ENCODE measurements at regions not wholly inside any gene's neighbourhood (a gene's known extent, or its start where the extent isn't known, plus 50 kb on each side); places are given as distances from the start of the nearest gene placed in this dataset.

DNA sequence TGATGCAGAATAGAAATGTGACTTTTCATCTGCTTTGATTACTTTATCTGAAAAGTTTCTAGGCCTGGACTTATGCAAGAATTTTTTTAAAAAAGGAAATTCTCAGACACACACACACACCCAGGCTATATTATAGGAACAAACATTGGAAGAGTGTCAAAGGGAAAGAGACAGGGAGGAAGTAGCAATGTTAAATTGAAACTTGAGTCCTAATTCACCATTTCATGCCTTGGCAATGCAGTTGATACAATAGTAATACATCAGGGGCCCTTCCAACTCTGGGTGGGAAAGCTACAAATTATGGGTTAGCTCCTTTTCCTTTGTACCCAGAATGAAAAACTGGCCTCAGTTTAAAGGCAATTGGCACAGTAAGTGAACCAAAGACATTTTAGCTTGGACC, 258.0 kb upstream of the LYZL1 start:
- H3K4me3 Mint-ChIP-seq, result no peak overlapping the region
- H3K36me3 Mint-ChIP-seq (ENCODE audit: low read depth), result no peaks in the 10 kb centered on the region
- H3K4me1 Mint-ChIP-seq, result peaks cover 5% of the 10 kb centered on the region; the same call in 2 of the 3 replicates
- no peaks in the 10 kb centered on the region for H3K36me3 ChIP-seq (ENCODE audit: insufficient read depth)
- H2AFZ ChIP-seq, result no peak overlapping the region
- H3K4me3 ChIP-seq, result no peak overlapping the region
- H3K27ac ChIP-seq (ENCODE audit: low read depth), result no peak overlapping the region
- no peaks in the 10 kb centered on the region for H3K79me2 ChIP-seq (replicated peaks; ENCODE audit: insufficient read depth)
- H3K4me2 ChIP-seq, result no peak overlapping the region
- DNase-seq (ENCODE audit: low spot score), result no peak
- no peak for ATAC-seq
- H3K27me3 Mint-ChIP-seq (ENCODE audit: insufficient read depth, low read depth, poor library complexity), result peaks cover 11% of the 10 kb centered on the region
- H3K27me3 ChIP-seq (ENCODE audit: insufficient read depth), result no peaks in the 10 kb centered on the region
- no peaks in the 10 kb centered on the region for H4K20me1 ChIP-seq (replicated peaks; ENCODE audit: insufficient read depth)
- no peak overlapping the region for H3K27ac Mint-ChIP-seq
- no peak for TF ChIP-seq STAT1 (IDR thresholded peaks at IDR 0.05; ENCODE audit: unreplicated experiment)
- TF ChIP-seq EZH2 (IDR thresholded peaks at IDR 0.05; ENCODE audit: low read depth, unreplicated experiment), result no peak
- no peak for TF ChIP-seq CREB1 (CRISPR knock-in tag; IDR thresholded peaks at IDR 0.05; ENCODE audit: low read depth)
- 0 out of 2 replicates have a peak, but pooled peaks cover 4% of the 10 kb centered on the region for H3K4me1 ChIP-seq (ENCODE audit: insufficient read depth)
- H3K9me3 Mint-ChIP-seq, result no peaks in the 10 kb centered on the region
- H3F3A ChIP-seq (replicated peaks; ENCODE audit: low read depth), result no peaks in the 10 kb centered on the region
- no peaks in the 10 kb centered on the region for H3K9me2 ChIP-seq (ENCODE audit: insufficient read depth)

DNA sequence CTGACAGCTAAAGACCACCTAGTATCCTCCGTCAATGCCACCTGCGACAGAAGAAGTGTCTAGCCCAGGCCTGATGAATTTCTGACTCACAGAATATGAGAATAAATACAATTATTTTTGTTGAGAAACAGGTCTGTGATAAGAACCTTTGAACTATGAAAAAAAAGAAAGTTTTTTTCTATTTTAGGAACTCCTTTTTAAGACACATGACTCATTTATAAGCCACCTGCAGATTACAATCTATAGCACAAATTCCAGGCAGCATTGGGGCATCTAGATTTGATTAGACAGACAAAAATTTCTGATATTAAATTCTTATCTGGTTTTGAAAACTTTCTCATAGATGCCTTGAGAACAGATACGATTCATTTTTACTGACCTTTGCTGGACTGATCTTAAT, 256.7 kb upstream of the LYZL1 start:
- Histone ChIP-seq H3K9me2 (ENCODE audit: insufficient read depth) (no peaks in the 10 kb centered on the region), H3K27me3 (ENCODE audit: insufficient read depth) (no peaks in the 10 kb centered on the region), H3K79me2 (replicated peaks; ENCODE audit: insufficient read depth) (no peaks in the 10 kb centered on the region), H4K20me1 (replicated peaks; ENCODE audit: insufficient read depth) (no peaks in the 10 kb centered on the region), H3K4me2 (no peak overlapping the region), H3K36me3 (ENCODE audit: insufficient read depth) (no peaks in the 10 kb centered on the region), H2AFZ (no peak overlapping the region), H3K4me1 (ENCODE audit: insufficient read depth) (no peaks in the 10 kb centered on the region), H3K4me3 (no peak overlapping the region), H3F3A (replicated peaks; ENCODE audit: low read depth) (no peaks in the 10 kb centered on the region), H3K27ac (ENCODE audit: low read depth) (no peak overlapping the region)
- H3K4me1 Mint-ChIP-seq, result no peaks in the 10 kb centered on the region
- no peaks in the 10 kb centered on the region; the same call in 2 of the 3 replicates for H3K9me3 Mint-ChIP-seq
- H3K27me3 Mint-ChIP-seq (ENCODE audit: insufficient read depth, low read depth, poor library complexity), result peaks cover 6% of the 10 kb centered on the region
- H3K36me3 Mint-ChIP-seq (ENCODE audit: low read depth), result no peaks in the 10 kb centered on the region
- ATAC-seq (no peak), DNase-seq (ENCODE audit: low spot score) (no peak)
- H3K4me3 Mint-ChIP-seq, result no peak overlapping the region
- H3K27ac Mint-ChIP-seq, result no peak overlapping the region
- no peak for TF ChIP-seq JUNB (IDR thresholded peaks at IDR 0.05; ENCODE audit: unreplicated experiment)
- TF ChIP-seq, protein P1, sequence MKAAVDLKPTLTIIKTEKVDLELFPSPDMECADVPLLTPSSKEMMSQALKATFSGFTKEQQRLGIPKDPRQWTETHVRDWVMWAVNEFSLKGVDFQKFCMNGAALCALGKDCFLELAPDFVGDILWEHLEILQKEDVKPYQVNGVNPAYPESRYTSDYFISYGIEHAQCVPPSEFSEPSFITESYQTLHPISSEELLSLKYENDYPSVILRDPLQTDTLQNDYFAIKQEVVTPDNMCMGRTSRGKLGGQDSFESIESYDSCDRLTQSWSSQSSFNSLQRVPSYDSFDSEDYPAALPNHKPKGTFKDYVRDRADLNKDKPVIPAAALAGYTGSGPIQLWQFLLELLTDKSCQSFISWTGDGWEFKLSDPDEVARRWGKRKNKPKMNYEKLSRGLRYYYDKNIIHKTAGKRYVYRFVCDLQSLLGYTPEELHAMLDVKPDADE (IDR thresholded peaks at IDR 0.05), result no peak
- no peak for TF ChIP-seq EZH2phosphoT487 (IDR thresholded peaks at IDR 0.05; ENCODE audit: unreplicated experiment)
- no peak for TF ChIP-seq CTCF (conservative IDR thresholded peaks at IDR 0.05; ENCODE audit: low read depth in 2 of 2)
- TF ChIP-seq, protein P2, sequence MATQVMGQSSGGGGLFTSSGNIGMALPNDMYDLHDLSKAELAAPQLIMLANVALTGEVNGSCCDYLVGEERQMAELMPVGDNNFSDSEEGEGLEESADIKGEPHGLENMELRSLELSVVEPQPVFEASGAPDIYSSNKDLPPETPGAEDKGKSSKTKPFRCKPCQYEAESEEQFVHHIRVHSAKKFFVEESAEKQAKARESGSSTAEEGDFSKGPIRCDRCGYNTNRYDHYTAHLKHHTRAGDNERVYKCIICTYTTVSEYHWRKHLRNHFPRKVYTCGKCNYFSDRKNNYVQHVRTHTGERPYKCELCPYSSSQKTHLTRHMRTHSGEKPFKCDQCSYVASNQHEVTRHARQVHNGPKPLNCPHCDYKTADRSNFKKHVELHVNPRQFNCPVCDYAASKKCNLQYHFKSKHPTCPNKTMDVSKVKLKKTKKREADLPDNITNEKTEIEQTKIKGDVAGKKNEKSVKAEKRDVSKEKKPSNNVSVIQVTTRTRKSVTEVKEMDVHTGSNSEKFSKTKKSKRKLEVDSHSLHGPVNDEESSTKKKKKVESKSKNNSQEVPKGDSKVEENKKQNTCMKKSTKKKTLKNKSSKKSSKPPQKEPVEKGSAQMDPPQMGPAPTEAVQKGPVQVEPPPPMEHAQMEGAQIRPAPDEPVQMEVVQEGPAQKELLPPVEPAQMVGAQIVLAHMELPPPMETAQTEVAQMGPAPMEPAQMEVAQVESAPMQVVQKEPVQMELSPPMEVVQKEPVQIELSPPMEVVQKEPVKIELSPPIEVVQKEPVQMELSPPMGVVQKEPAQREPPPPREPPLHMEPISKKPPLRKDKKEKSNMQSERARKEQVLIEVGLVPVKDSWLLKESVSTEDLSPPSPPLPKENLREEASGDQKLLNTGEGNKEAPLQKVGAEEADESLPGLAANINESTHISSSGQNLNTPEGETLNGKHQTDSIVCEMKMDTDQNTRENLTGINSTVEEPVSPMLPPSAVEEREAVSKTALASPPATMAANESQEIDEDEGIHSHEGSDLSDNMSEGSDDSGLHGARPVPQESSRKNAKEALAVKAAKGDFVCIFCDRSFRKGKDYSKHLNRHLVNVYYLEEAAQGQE (IDR thresholded peaks at IDR 0.05; ENCODE audit: unreplicated experiment), result no peak
- TF ChIP-seq CREB1 (CRISPR knock-in tag; IDR thresholded peaks at IDR 0.05; ENCODE audit: low read depth), result no peak
- TF ChIP-seq ZNF462 (CRISPR knock-in tag; IDR thresholded peaks at IDR 0.05), result no peak
- no peak for TF ChIP-seq NANOG (IDR thresholded peaks at IDR 0.05; ENCODE audit: borderline replicate concordance)

All from GM23338 (cell line).